HEK293 (cell line): ENCODE measurements at regions not wholly inside any gene's neighbourhood (a gene's known extent, or its start where the extent isn't known, plus 50 kb on each side); places are given as distances from the start of the nearest gene placed in this dataset.

Source experiments
- CTCF ChIA-PET: fragments of 350-600 bp; formaldehyde crosslinking; extraction: SDS; loops from one replicate; lab custom pipeline; 2021; ENCODE audit warnings: antibody characterized with exemption; lab: Yijun Ruan, JAX
- POLR2A ChIA-PET: fragments of 300-600 bp; formaldehyde crosslinking; extraction: SDS; loops from one replicate; lab custom pipeline; 2020; ENCODE audit warnings: antibody characterized with exemption, inconsistent platforms; lab: Yijun Ruan, JAX
- H3K27ac ChIP-seq: fragments of 200-500 bp; sonication (Bioruptor generic); 2 replicates; pipeline ENCODE4 v1.5.1; 2014; ENCODE audit warnings: low read depth, low read length, control low read depth, inconsistent platforms; ENCODE audit errors: extremely low read depth
- H3K36me3 ChIP-seq, 2 experiments: fragments of 200-500 bp in 1 of 2; sonication (Bioruptor generic) in 1 of 2; 1 replicate in 1 of 2; 2 replicates in 1 of 2; pipeline ENCODE4 v1.5.1; 2014 to 2017; ENCODE audit warnings: inconsistent platforms in 2 of 2, low read length in 2 of 2; ENCODE audit not compliant: control insufficient read depth in 2 of 2, insufficient read depth in 1 of 2
- H3K4me1 ChIP-seq: fragments of 200-500 bp; sonication (Bioruptor generic); 2 replicates; pipeline ENCODE4 v1.5.1; 2014; ENCODE audit warnings: mild to moderate bottlenecking, low read length, inconsistent platforms; ENCODE audit not compliant: control insufficient read depth, insufficient read depth
- H3K4me3 ChIP-seq: 2 replicates; pipeline ENCODE4 v1.5.1; 2011; ENCODE audit warnings: low read depth, mild to moderate bottlenecking, control low read depth, low read length, moderate library complexity
- H3K9me3 ChIP-seq: fragments of 200-500 bp; sonication (Bioruptor generic); 2 replicates; pipeline ENCODE4 v1.5.1; 2014; ENCODE audit warnings: low read depth, low read length, inconsistent platforms; ENCODE audit not compliant: control insufficient read depth, insufficient read depth
- PRDM1 ChIP-seq: fragments of 450-650 bp; formaldehyde crosslinking; IDR thresholded peaks from 2 replicates; pipeline ENCODE4; 2016; ENCODE audit warnings: missing biosample characterization, missing genetic modification characterization
- RBAK ChIP-seq: fragments of 450-650 bp; formaldehyde crosslinking; IDR thresholded peaks from 2 replicates; pipeline ENCODE4 v1.5.1; 2016; ENCODE audit warnings: missing biosample characterization, missing genetic modification characterization
- REPIN1 ChIP-seq: fragments of 450-650 bp; formaldehyde crosslinking; IDR thresholded peaks from 2 replicates; pipeline ENCODE4 v1.5.1; 2017; ENCODE audit warnings: missing biosample characterization, missing genetic modification characterization, low read depth
- SALL2 ChIP-seq: fragments of 450-650 bp; formaldehyde crosslinking; IDR thresholded peaks from 2 replicates; pipeline ENCODE4 v1.5.0; 2017; ENCODE audit warnings: missing biosample characterization, mild to moderate bottlenecking, missing genetic modification characterization, borderline replicate concordance
- TRIM28 ChIP-seq: IDR thresholded peaks from 2 replicates; pipeline ENCODE4 v1.6.1; 2011; ENCODE audit warnings: low read length, control low read depth, borderline replicate concordance
- ZBTB1 ChIP-seq: fragments of 450-650 bp; formaldehyde crosslinking; IDR thresholded peaks from 2 replicates; pipeline ENCODE4 v1.5.1; 2016; ENCODE audit warnings: missing biosample characterization, missing genetic modification characterization
- ZBTB17 ChIP-seq: fragments of 450-650 bp; formaldehyde crosslinking; IDR thresholded peaks from 2 replicates; pipeline ENCODE4 v1.5.1; 2016; ENCODE audit warnings: missing biosample characterization, missing genetic modification characterization
- ZBTB26 ChIP-seq: fragments of 450-650 bp; formaldehyde crosslinking; optimal IDR thresholded peaks from 2 replicates; pipeline ENCODE3; 2016; ENCODE audit warnings: missing biosample characterization, mild to moderate bottlenecking, missing genetic modification characterization
- ZBTB44 ChIP-seq: fragments of 450-650 bp; IDR thresholded peaks from 2 replicates; pipeline ENCODE4 v1.5.1; 2018; ENCODE audit warnings: missing biosample characterization, mild to moderate bottlenecking, missing genetic modification characterization
- ZFHX2 ChIP-seq: fragments of 450-650 bp; formaldehyde crosslinking; conservative IDR thresholded peaks from 2 replicates; pipeline ENCODE4 v1.5.1; 2016; ENCODE audit warnings: missing biosample characterization, missing genetic modification characterization
- ZIC2 ChIP-seq: fragments of 450-650 bp; formaldehyde crosslinking; IDR thresholded peaks from 2 replicates; pipeline ENCODE4 v1.5.1; 2016; ENCODE audit warnings: missing biosample characterization, missing genetic modification characterization
- ZNF155 ChIP-seq: fragments of 450-650 bp; formaldehyde crosslinking; IDR thresholded peaks from 2 replicates; pipeline ENCODE4 v1.5.1; 2016; ENCODE audit warnings: missing biosample characterization, missing genetic modification characterization
- ZNF175 ChIP-seq: fragments of 450-650 bp; formaldehyde crosslinking; IDR thresholded peaks from 2 replicates; pipeline ENCODE4 v1.5.1; 2016; ENCODE audit warnings: missing biosample characterization, missing genetic modification characterization
- ZNF394 ChIP-seq: fragments of 450-650 bp; formaldehyde crosslinking; IDR thresholded peaks from 2 replicates; pipeline ENCODE4 v1.5.1; 2016; ENCODE audit warnings: missing biosample characterization, missing genetic modification characterization, mild to moderate bottlenecking, moderate library complexity, borderline replicate concordance
- ZNF488 ChIP-seq: fragments of 450-650 bp; formaldehyde crosslinking; IDR thresholded peaks from 2 replicates; pipeline ENCODE4 v1.5.1; 2016; ENCODE audit warnings: missing biosample characterization, missing genetic modification characterization
- ZNF510 ChIP-seq: fragments of 450-650 bp; formaldehyde crosslinking; IDR thresholded peaks from 2 replicates; pipeline ENCODE4 v1.5.1; 2018; ENCODE audit warnings: mild to moderate bottlenecking, missing genetic modification characterization, missing biosample characterization; ENCODE audit not compliant: insufficient replicate concordance
- ZNF580 ChIP-seq: fragments of 450-650 bp; formaldehyde crosslinking; IDR thresholded peaks from 2 replicates; pipeline ENCODE4 v1.5.1; 2016; ENCODE audit warnings: missing biosample characterization, missing genetic modification characterization
- ZNF610 ChIP-seq: fragments of 450-650 bp; formaldehyde crosslinking; IDR thresholded peaks from 2 replicates; pipeline ENCODE4 v1.5.1; 2016; ENCODE audit warnings: missing biosample characterization, missing genetic modification characterization, borderline replicate concordance
- ZNF664 ChIP-seq: fragments of 450-650 bp; formaldehyde crosslinking; IDR thresholded peaks from 2 replicates; pipeline ENCODE4 v1.5.1; 2016; ENCODE audit warnings: missing biosample characterization, missing genetic modification characterization
- ZNF747 ChIP-seq: fragments of 450-650 bp; formaldehyde crosslinking; IDR thresholded peaks from 2 replicates; pipeline ENCODE4 v1.5.1; 2016; ENCODE audit warnings: missing biosample characterization, missing genetic modification characterization
- ZNF777 ChIP-seq: fragments of 450-650 bp; formaldehyde crosslinking; IDR thresholded peaks from 2 replicates; pipeline ENCODE4 v1.5.1; 2017; ENCODE audit warnings: missing biosample characterization, missing genetic modification characterization, borderline replicate concordance
- ZSCAN23 ChIP-seq: fragments of 450-650 bp; formaldehyde crosslinking; IDR thresholded peaks from 2 replicates; pipeline ENCODE4 v1.5.1; 2016; ENCODE audit warnings: missing biosample characterization, missing genetic modification characterization
- ZSCAN4 ChIP-seq: fragments of 450-650 bp; formaldehyde crosslinking; IDR thresholded peaks from 2 replicates; pipeline ENCODE4 v1.5.1; 2017; ENCODE audit warnings: missing biosample characterization, missing genetic modification characterization
- TF ChIP-seq, protein P1 (sequence below): fragments of 450-650 bp; formaldehyde crosslinking; IDR thresholded peaks from 2 replicates; pipeline ENCODE4 v1.5.1; 2016; ENCODE audit warnings: missing biosample characterization, missing genetic modification characterization
- TF ChIP-seq, protein P2 (sequence below): fragments of 450-650 bp; IDR thresholded peaks from 2 replicates; pipeline ENCODE4 v1.5.1; 2018; ENCODE audit warnings: missing biosample characterization, missing genetic modification characterization

GRCh38 chr2:120898961-120899750 lies 163.5 kb downstream of the GLI2 start:
- Histone ChIP-seq H3K9me3 (no peaks in the 10 kb centered on the region), H3K4me1 (no peaks in the 10 kb centered on the region; the same call in 1 of the 2 replicates), H3K36me3 (no peaks in the 10 kb centered on the region), H3K27ac (no peak overlapping the region), H3K4me3 (no peak overlapping the region)
- CTCF ChIA-PET = no interaction called here
- POLR2A ChIA-PET = no interaction called here
- TF ChIP-seq ZSCAN4 (peak; percentile 75), TRIM28 (no peak), ZNF580 (tag by site-specific recombination) (no peak), SALL2 (no peak), ZFHX2 (tag by site-specific recombination) (peak; percentile 38), ZBTB26 (tag by site-specific recombination) (no peak), ZNF610 (tag by site-specific recombination) (no peak), ZNF747 (tag by site-specific recombination) (no peak), ZNF510 (tag by site-specific recombination) (no peak), REPIN1 (tag by site-specific recombination) (no peak), ZIC2 (tag by site-specific recombination) (peak; percentile 96), ZNF394 (no peak), ZBTB44 (tag by site-specific recombination) (peak; percentile 17; the same call in 1 of the 2 replicates), ZBTB17 (0 out of 2 replicates have a peak, but pooled peaks have one; percentile 5), RBAK (tag by site-specific recombination) (no peak), ZNF488 (tag by site-specific recombination) (no peak), PRDM1 (tag by site-specific recombination) (no peak), ZNF155 (tag by site-specific recombination) (no peak), ZNF175 (tag by site-specific recombination) (no peak), ZSCAN23 (tag by site-specific recombination) (no peak), ZNF777 (no peak), ZBTB1 (tag by site-specific recombination) (no peak), ZNF664 (tag by site-specific recombination) (no peak)
- TF ChIP-seq, protein P1, sequence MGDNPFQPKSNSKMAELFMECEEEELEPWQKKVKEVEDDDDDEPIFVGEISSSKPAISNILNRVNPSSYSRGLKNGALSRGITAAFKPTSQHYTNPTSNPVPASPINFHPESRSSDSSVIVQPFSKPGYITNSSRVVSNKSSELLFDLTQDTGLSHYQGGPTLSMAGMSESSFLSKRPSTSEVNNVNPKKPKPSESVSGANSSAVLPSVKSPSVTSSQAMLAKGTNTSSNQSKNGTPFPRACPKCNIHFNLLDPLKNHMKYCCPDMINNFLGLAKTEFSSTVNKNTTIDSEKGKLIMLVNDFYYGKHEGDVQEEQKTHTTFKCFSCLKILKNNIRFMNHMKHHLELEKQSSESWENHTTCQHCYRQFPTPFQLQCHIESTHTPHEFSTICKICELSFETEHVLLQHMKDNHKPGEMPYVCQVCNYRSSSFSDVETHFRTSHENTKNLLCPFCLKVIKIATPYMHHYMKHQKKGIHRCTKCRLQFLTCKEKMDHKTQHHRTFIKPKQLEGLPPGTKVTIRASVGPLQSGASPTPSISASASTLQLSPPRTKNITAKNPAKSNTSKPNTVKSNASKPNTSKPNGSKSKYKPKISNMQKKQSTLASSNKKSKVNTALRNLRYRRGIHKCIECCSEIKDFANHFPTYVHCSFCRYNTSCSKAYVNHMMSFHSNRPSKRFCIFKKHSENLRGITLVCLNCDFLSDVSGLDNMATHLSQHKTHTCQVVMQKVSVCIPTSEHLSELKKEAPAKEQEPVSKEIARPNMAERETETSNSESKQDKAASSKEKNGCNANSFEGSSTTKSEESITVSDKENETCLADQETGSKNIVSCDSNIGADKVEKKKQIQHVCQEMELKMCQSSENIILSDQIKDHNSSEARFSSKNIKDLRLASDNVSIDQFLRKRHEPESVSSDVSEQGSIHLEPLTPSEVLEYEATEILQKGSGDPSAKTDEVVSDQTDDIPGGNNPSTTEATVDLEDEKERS = no peak
- TF ChIP-seq, protein P2, sequence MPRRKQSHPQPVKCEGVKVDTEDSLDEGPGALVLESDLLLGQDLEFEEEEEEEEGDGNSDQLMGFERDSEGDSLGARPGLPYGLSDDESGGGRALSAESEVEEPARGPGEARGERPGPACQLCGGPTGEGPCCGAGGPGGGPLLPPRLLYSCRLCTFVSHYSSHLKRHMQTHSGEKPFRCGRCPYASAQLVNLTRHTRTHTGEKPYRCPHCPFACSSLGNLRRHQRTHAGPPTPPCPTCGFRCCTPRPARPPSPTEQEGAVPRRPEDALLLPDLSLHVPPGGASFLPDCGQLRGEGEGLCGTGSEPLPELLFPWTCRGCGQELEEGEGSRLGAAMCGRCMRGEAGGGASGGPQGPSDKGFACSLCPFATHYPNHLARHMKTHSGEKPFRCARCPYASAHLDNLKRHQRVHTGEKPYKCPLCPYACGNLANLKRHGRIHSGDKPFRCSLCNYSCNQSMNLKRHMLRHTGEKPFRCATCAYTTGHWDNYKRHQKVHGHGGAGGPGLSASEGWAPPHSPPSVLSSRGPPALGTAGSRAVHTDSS (tag by site-specific recombination) = no peak
